GM19351 (cell line): ENCODE measurements at regions not wholly inside any gene's neighbourhood (a gene's known extent, or its start where the extent isn't known, plus 50 kb on each side); places are given as distances from the start of the nearest gene placed in this dataset.
"Not testable (repeated sequence)": the region's sequence is repeated elsewhere in the genome, so short reads cannot be mapped to it uniquely, and the experiment has no call there.

ENCODE experiments used
- ATAC-seq: cut with Tn5 transposase; IDR thresholded peaks from one replicate; pipeline ENCODE4 v1.9.1; 2021; ENCODE audit warnings: mild to moderate bottlenecking, moderate library complexity; ENCODE audit not compliant: unreplicated experiment

- not testable (repeated sequence) for ATAC-seq
Measured at GRCh38 chr1:178674559-178674958, 50.5 kb upstream of the RALGPS2 start.
